ENCODE measurements at regions not wholly inside any gene's neighbourhood (a gene's known extent, or its start where the extent isn't known, plus 50 kb on each side); places are given as distances from the start of the nearest gene placed in this dataset.

DNA sequence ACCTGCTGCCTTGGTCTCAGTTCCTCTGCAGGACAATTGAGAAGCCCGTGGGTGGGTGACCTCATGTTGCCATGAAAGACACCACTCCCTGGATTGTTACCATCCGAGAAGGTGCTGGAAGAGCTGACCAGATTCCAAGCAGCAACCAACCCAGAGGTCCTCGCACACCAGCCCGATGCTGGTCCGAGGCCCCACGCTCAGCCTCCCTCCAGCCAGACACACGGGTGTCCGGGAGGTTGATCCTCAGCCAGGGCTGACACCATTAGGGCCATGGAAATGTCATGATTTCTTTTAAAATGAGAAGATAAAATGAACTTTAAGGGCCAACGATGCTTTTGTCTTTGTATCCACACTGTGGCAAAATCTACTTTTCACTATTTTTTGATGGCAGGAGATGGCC, 242.3 kb downstream of the RBFOX3 start:
- ChIA-PET RAD21 (ENCODE audit: low non-redundant PET in 1 of 2, low total read pairs in 2 of 2, uncharacterized antibody in 2 of 2, unreplicated experiment in 2 of 2) (no interaction called here), CTCF (no interaction called here), POLR2A (no interaction called here)
- Histone ChIP-seq H4K20me1 (ENCODE audit: insufficient read depth) (no peaks in the 10 kb centered on the region), H2AFZ (ENCODE audit: low read depth, low read length, poor library complexity, severe bottlenecking) (no peak overlapping the region), H3K9me3 (ENCODE audit: control insufficient read depth in 1 of 2, insufficient read depth in 1 of 2, low read depth in 1 of 2, low read length in 2 of 2) (no peaks in the 10 kb centered on the region), H3K9me2 (ENCODE audit: insufficient read depth) (no peaks in the 10 kb centered on the region), H3K4me2 (ENCODE audit: low read length) (no peak overlapping the region), H3K36me3 (ENCODE audit: control insufficient read depth in 1 of 2, insufficient read depth in 2 of 2, low read length in 2 of 2) (no peaks in the 10 kb centered on the region), H3K4me3 (replicated peaks in 1 of 2; ENCODE audit: low read depth in 1 of 2, low read length in 2 of 2) (no peak overlapping the region), H3K27ac (ENCODE audit: low read depth, low read length) (no peak overlapping the region), H3K4me1 (ENCODE audit: control insufficient read depth in 1 of 2, insufficient read depth in 2 of 2, low read length in 2 of 2) (no peaks in the 10 kb centered on the region), H3K9ac (ENCODE audit: low read length) (no peak overlapping the region), H3K27me3 (ENCODE audit: insufficient read depth, low read length) (peaks cover 61% of the 10 kb centered on the region), H3K79me2 (ENCODE audit: insufficient read depth, low read length) (no peaks in the 10 kb centered on the region)
- no TSS peak for BruUV-seq (replicated peaks)
- ATAC-seq (no peak), DNase-seq (ENCODE audit: low read depth, low spot score) (no peak)
- intact Hi-C loops (cut with micrococcal nuclease): no loop called here
- TF ChIP-seq, protein P1, sequence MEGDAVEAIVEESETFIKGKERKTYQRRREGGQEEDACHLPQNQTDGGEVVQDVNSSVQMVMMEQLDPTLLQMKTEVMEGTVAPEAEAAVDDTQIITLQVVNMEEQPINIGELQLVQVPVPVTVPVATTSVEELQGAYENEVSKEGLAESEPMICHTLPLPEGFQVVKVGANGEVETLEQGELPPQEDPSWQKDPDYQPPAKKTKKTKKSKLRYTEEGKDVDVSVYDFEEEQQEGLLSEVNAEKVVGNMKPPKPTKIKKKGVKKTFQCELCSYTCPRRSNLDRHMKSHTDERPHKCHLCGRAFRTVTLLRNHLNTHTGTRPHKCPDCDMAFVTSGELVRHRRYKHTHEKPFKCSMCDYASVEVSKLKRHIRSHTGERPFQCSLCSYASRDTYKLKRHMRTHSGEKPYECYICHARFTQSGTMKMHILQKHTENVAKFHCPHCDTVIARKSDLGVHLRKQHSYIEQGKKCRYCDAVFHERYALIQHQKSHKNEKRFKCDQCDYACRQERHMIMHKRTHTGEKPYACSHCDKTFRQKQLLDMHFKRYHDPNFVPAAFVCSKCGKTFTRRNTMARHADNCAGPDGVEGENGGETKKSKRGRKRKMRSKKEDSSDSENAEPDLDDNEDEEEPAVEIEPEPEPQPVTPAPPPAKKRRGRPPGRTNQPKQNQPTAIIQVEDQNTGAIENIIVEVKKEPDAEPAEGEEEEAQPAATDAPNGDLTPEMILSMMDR (IDR thresholded peaks at IDR 0.05 in 2 of 3, conservative IDR thresholded peaks at IDR 0.05 in 1 of 3; ENCODE audit: borderline replicate concordance in 1 of 3, insufficient read depth in 1 of 3, low read depth in 2 of 3, low read length in 2 of 3): no peak
- TF ChIP-seq, protein P2, sequence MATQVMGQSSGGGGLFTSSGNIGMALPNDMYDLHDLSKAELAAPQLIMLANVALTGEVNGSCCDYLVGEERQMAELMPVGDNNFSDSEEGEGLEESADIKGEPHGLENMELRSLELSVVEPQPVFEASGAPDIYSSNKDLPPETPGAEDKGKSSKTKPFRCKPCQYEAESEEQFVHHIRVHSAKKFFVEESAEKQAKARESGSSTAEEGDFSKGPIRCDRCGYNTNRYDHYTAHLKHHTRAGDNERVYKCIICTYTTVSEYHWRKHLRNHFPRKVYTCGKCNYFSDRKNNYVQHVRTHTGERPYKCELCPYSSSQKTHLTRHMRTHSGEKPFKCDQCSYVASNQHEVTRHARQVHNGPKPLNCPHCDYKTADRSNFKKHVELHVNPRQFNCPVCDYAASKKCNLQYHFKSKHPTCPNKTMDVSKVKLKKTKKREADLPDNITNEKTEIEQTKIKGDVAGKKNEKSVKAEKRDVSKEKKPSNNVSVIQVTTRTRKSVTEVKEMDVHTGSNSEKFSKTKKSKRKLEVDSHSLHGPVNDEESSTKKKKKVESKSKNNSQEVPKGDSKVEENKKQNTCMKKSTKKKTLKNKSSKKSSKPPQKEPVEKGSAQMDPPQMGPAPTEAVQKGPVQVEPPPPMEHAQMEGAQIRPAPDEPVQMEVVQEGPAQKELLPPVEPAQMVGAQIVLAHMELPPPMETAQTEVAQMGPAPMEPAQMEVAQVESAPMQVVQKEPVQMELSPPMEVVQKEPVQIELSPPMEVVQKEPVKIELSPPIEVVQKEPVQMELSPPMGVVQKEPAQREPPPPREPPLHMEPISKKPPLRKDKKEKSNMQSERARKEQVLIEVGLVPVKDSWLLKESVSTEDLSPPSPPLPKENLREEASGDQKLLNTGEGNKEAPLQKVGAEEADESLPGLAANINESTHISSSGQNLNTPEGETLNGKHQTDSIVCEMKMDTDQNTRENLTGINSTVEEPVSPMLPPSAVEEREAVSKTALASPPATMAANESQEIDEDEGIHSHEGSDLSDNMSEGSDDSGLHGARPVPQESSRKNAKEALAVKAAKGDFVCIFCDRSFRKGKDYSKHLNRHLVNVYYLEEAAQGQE (IDR thresholded peaks at IDR 0.05; ENCODE audit: low read depth): no peak
- no peak for TF ChIP-seq SRF (IDR thresholded peaks at IDR 0.05; ENCODE audit: low read depth)
- no peak for TF ChIP-seq ZNF274 (IDR thresholded peaks at IDR 0.05; ENCODE audit: low read depth, low read length)
- TF ChIP-seq ZFX (IDR thresholded peaks at IDR 0.05): no peak
- TF ChIP-seq, protein P3, sequence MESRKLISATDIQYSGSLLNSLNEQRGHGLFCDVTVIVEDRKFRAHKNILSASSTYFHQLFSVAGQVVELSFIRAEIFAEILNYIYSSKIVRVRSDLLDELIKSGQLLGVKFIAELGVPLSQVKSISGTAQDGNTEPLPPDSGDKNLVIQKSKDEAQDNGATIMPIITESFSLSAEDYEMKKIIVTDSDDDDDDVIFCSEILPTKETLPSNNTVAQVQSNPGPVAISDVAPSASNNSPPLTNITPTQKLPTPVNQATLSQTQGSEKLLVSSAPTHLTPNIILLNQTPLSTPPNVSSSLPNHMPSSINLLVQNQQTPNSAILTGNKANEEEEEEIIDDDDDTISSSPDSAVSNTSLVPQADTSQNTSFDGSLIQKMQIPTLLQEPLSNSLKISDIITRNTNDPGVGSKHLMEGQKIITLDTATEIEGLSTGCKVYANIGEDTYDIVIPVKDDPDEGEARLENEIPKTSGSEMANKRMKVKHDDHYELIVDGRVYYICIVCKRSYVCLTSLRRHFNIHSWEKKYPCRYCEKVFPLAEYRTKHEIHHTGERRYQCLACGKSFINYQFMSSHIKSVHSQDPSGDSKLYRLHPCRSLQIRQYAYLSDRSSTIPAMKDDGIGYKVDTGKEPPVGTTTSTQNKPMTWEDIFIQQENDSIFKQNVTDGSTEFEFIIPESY (IDR thresholded peaks at IDR 0.05; ENCODE audit: extremely low read depth, insufficient replicate concordance, low read length): no peak
- TF ChIP-seq EZH2 (IDR thresholded peaks at IDR 0.05): no peak
- TF ChIP-seq POLR2AphosphoS5 (IDR thresholded peaks at IDR 0.05; ENCODE audit: low read depth, low read length): no peak
- TF ChIP-seq ELF1 (IDR thresholded peaks at IDR 0.05; ENCODE audit: borderline replicate concordance, low read depth): no peak
- TF ChIP-seq YY1 (IDR thresholded peaks at IDR 0.05; ENCODE audit: extremely low read depth, insufficient replicate concordance, low read depth, low read length): no peak
- TF ChIP-seq FOSL1 (IDR thresholded peaks at IDR 0.05; ENCODE audit: low read depth): no peak
- TF ChIP-seq, protein P4, sequence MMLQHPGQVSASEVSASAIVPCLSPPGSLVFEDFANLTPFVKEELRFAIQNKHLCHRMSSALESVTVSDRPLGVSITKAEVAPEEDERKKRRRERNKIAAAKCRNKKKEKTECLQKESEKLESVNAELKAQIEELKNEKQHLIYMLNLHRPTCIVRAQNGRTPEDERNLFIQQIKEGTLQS (IDR thresholded peaks at IDR 0.05): no peak
- no peak for TF ChIP-seq EZH2phosphoT487 (IDR thresholded peaks at IDR 0.05; ENCODE audit: borderline replicate concordance)
- no peak for TF ChIP-seq SIN3A (IDR thresholded peaks at IDR 0.05; ENCODE audit: low read depth)
- TF ChIP-seq, protein P5, sequence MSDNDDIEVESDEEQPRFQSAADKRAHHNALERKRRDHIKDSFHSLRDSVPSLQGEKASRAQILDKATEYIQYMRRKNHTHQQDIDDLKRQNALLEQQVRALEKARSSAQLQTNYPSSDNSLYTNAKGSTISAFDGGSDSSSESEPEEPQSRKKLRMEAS (IDR thresholded peaks at IDR 0.05): no peak
- no peak for TF ChIP-seq CBX3 (IDR thresholded peaks at IDR 0.05; ENCODE audit: low read depth)
- TF ChIP-seq SP1 (IDR thresholded peaks at IDR 0.05; ENCODE audit: low read depth): no peak
- TF ChIP-seq EGR1 (IDR thresholded peaks at IDR 0.05; ENCODE audit: low read depth): no peak
- no peak for TF ChIP-seq JUND (IDR thresholded peaks at IDR 0.05)
- no peak for TF ChIP-seq RAD21 (IDR thresholded peaks at IDR 0.05; ENCODE audit: low read depth)
